ENCODE measurements at regions not wholly inside any gene's neighbourhood (a gene's known extent, or its start where the extent isn't known, plus 50 kb on each side); places are given as distances from the start of the nearest gene placed in this dataset.

GRCh38 chr20:24277196-24277595, 192.2 kb upstream of the SYNDIG1 start:
- Mint-ChIP-seq H3K27ac (ENCODE audit: low read depth) (no peak overlapping the region), H3K4me3 (no peak overlapping the region), H3K27me3 (peaks cover 40% of the 10 kb centered on the region), H3K36me3 (ENCODE audit: insufficient read depth) (no peaks in the 10 kb centered on the region), H3K9me3 (peaks cover 8% of the 10 kb centered on the region), H3K4me1 (no peaks in the 10 kb centered on the region)
- DNase-seq (ENCODE audit: low spot score in 2 of 2) (no peak), ATAC-seq (replicated peaks; ENCODE audit: extremely low read depth, poor library complexity, severe bottlenecking) (no peak)

GRCh38 chr20:24275946-24276705, 193.3 kb upstream of the SYNDIG1 start:
- DNase-seq (ENCODE audit: low spot score in 2 of 2) (no peak), ATAC-seq (replicated peaks; ENCODE audit: extremely low read depth, poor library complexity, severe bottlenecking) (no peak)
- no peaks in the 10 kb centered on the region for H3K4me1 Mint-ChIP-seq
- no peaks in the 10 kb centered on the region for H3K36me3 Mint-ChIP-seq (ENCODE audit: insufficient read depth)
- no peak overlapping the region for H3K4me3 Mint-ChIP-seq
- H3K27me3 Mint-ChIP-seq, result peaks cover 37% of the 10 kb centered on the region
- peaks cover 8% of the 10 kb centered on the region for H3K9me3 Mint-ChIP-seq
- H3K27ac Mint-ChIP-seq (ENCODE audit: low read depth), result no peak overlapping the region

- DNase-seq (ENCODE audit: low spot score in 2 of 2) (no peak), ATAC-seq (replicated peaks; ENCODE audit: extremely low read depth, poor library complexity, severe bottlenecking) (no peak)
- H3K36me3 Mint-ChIP-seq (ENCODE audit: insufficient read depth), result no peaks in the 10 kb centered on the region
- no peaks in the 10 kb centered on the region for H3K4me1 Mint-ChIP-seq
- H3K27ac Mint-ChIP-seq (ENCODE audit: low read depth), result no peak overlapping the region
- peaks cover 8% of the 10 kb centered on the region for H3K9me3 Mint-ChIP-seq
- no peak overlapping the region for H3K4me3 Mint-ChIP-seq
- peaks cover 49% of the 10 kb centered on the region for H3K27me3 Mint-ChIP-seq
These were observed 196.2 kb upstream of the SYNDIG1 start for GRCh38 chr20:24273251-24273650.

- Mint-ChIP-seq H3K4me1 (no peaks in the 10 kb centered on the region), H3K27me3 (peaks cover 55% of the 10 kb centered on the region), H3K9me3 (no peaks in the 10 kb centered on the region), H3K27ac (ENCODE audit: low read depth) (no peak overlapping the region), H3K4me3 (no peak overlapping the region), H3K36me3 (ENCODE audit: insufficient read depth) (no peaks in the 10 kb centered on the region)
- ATAC-seq (replicated peaks; ENCODE audit: extremely low read depth, poor library complexity, severe bottlenecking) (no peak), DNase-seq (ENCODE audit: low spot score in 2 of 2) (no peak)
These were observed 208.1 kb upstream of the SYNDIG1 start for GRCh38 chr20:24261351-24261750.

GRCh38 chr20:24257171-24257570, 212.3 kb upstream of the SYNDIG1 start:
- H3K27me3 Mint-ChIP-seq, result peaks cover 21% of the 10 kb centered on the region
- H3K4me1 Mint-ChIP-seq, result no peaks in the 10 kb centered on the region
- no peak overlapping the region for H3K4me3 Mint-ChIP-seq
- DNase-seq (ENCODE audit: low spot score in 2 of 2) (no peak), ATAC-seq (replicated peaks; ENCODE audit: extremely low read depth, poor library complexity, severe bottlenecking) (no peak)
- no peaks in the 10 kb centered on the region for H3K9me3 Mint-ChIP-seq
- no peaks in the 10 kb centered on the region for H3K36me3 Mint-ChIP-seq (ENCODE audit: insufficient read depth)
- H3K27ac Mint-ChIP-seq (ENCODE audit: low read depth), result no peak overlapping the region

GRCh38 chr20:24256307-24256706, 213.1 kb upstream of the SYNDIG1 start:
- Mint-ChIP-seq H3K36me3 (ENCODE audit: insufficient read depth) (no peaks in the 10 kb centered on the region), H3K27me3 (peaks cover 26% of the 10 kb centered on the region), H3K4me1 (no peaks in the 10 kb centered on the region), H3K27ac (ENCODE audit: low read depth) (no peak overlapping the region), H3K4me3 (no peak overlapping the region), H3K9me3 (no peaks in the 10 kb centered on the region)
- ATAC-seq (replicated peaks; ENCODE audit: extremely low read depth, poor library complexity, severe bottlenecking) (no peak), DNase-seq (ENCODE audit: low spot score in 2 of 2) (no peak)

- Mint-ChIP-seq H3K4me3 (no peak overlapping the region), H3K27ac (ENCODE audit: low read depth) (no peak overlapping the region), H3K36me3 (ENCODE audit: insufficient read depth) (no peaks in the 10 kb centered on the region), H3K4me1 (no peaks in the 10 kb centered on the region), H3K9me3 (no peaks in the 10 kb centered on the region), H3K27me3 (peaks cover 34% of the 10 kb centered on the region)
- ATAC-seq (replicated peaks; ENCODE audit: extremely low read depth, poor library complexity, severe bottlenecking) (no peak), DNase-seq (ENCODE audit: low spot score in 2 of 2) (no peak)
These were observed 214.9 kb upstream of the SYNDIG1 start for GRCh38 chr20:24254480-24254879.

- Mint-ChIP-seq H3K9me3 (no peaks in the 10 kb centered on the region), H3K4me3 (no peak overlapping the region), H3K27ac (ENCODE audit: low read depth) (no peak overlapping the region), H3K36me3 (ENCODE audit: insufficient read depth) (no peaks in the 10 kb centered on the region), H3K4me1 (no peaks in the 10 kb centered on the region), H3K27me3 (peaks cover 46% of the 10 kb centered on the region)
- ATAC-seq (replicated peaks; ENCODE audit: extremely low read depth, poor library complexity, severe bottlenecking), result no peak
- no peak for DNase-seq (ENCODE audit: low spot score in 2 of 2)
These were observed 216.1 kb upstream of the SYNDIG1 start for GRCh38 chr20:24253321-24253720.

- H3K9me3 Mint-ChIP-seq, result no peaks in the 10 kb centered on the region
- ATAC-seq (replicated peaks; ENCODE audit: extremely low read depth, poor library complexity, severe bottlenecking), result no peak
- H3K27me3 Mint-ChIP-seq, result peaks cover 88% of the 10 kb centered on the region
- H3K4me1 Mint-ChIP-seq, result no peaks in the 10 kb centered on the region
- no peak for DNase-seq (ENCODE audit: low spot score in 2 of 2)
- peaks cover 1% of the 10 kb centered on the region for H3K36me3 Mint-ChIP-seq (ENCODE audit: insufficient read depth)
- H3K4me3 Mint-ChIP-seq, result no peak overlapping the region
- no peak overlapping the region for H3K27ac Mint-ChIP-seq (ENCODE audit: low read depth)
These were observed 224.3 kb upstream of the SYNDIG1 start for GRCh38 chr20:24245094-24245493.

- H3K36me3 Mint-ChIP-seq (ENCODE audit: insufficient read depth), result peaks cover 1% of the 10 kb centered on the region
- DNase-seq (ENCODE audit: low spot score in 2 of 2) (no peak), ATAC-seq (replicated peaks; ENCODE audit: extremely low read depth, poor library complexity, severe bottlenecking) (no peak)
- no peak overlapping the region for H3K27ac Mint-ChIP-seq (ENCODE audit: low read depth)
- no peaks in the 10 kb centered on the region for H3K4me1 Mint-ChIP-seq
- no peaks in the 10 kb centered on the region for H3K9me3 Mint-ChIP-seq
- H3K27me3 Mint-ChIP-seq, result peaks cover 82% of the 10 kb centered on the region
- H3K4me3 Mint-ChIP-seq, result no peak overlapping the region
These were observed 226.7 kb upstream of the SYNDIG1 start for GRCh38 chr20:24242763-24243162.

GRCh38 chr20:24241466-24241865, 228.0 kb upstream of the SYNDIG1 start:
- H3K27me3 Mint-ChIP-seq, result peaks cover 85% of the 10 kb centered on the region
- no peak for DNase-seq (ENCODE audit: low spot score in 2 of 2)
- H3K4me3 Mint-ChIP-seq, result no peak overlapping the region

GRCh38 chr20:24236963-24237362, 232.5 kb upstream of the SYNDIG1 start:
- no peak for DNase-seq (ENCODE audit: low spot score in 2 of 2)
- Mint-ChIP-seq H3K4me3 (no peak overlapping the region), H3K9me3 (no peaks in the 10 kb centered on the region), H3K27me3 (peaks cover 76% of the 10 kb centered on the region), H3K27ac (ENCODE audit: low read depth) (no peak overlapping the region), H3K4me1 (no peaks in the 10 kb centered on the region), H3K36me3 (ENCODE audit: insufficient read depth) (peaks cover 1% of the 10 kb centered on the region)
- no peak for ATAC-seq (replicated peaks; ENCODE audit: extremely low read depth, poor library complexity, severe bottlenecking)

More at GRCh38 chr20:24241466-24241865, 228.0 kb upstream of the SYNDIG1 start:
- no peak for ATAC-seq (replicated peaks; ENCODE audit: extremely low read depth, poor library complexity, severe bottlenecking)
- no peaks in the 10 kb centered on the region for H3K9me3 Mint-ChIP-seq
- no peaks in the 10 kb centered on the region for H3K4me1 Mint-ChIP-seq
- peaks cover 1% of the 10 kb centered on the region for H3K36me3 Mint-ChIP-seq (ENCODE audit: insufficient read depth)
- no peak overlapping the region for H3K27ac Mint-ChIP-seq (ENCODE audit: low read depth)

- Mint-ChIP-seq H3K27ac (ENCODE audit: low read depth) (peak overlapping the region; percentile 6), H3K27me3 (peaks cover 76% of the 10 kb centered on the region), H3K4me3 (no peak overlapping the region), H3K9me3 (no peaks in the 10 kb centered on the region), H3K4me1 (no peaks in the 10 kb centered on the region), H3K36me3 (ENCODE audit: insufficient read depth) (no peaks in the 10 kb centered on the region)
- no peak for ATAC-seq (replicated peaks; ENCODE audit: extremely low read depth, poor library complexity, severe bottlenecking)
- no peak for DNase-seq (ENCODE audit: low spot score in 2 of 2)
These were observed 233.2 kb upstream of the SYNDIG1 start for GRCh38 chr20:24236201-24236600.
